Lung (tissue), 11 donors: ENCODE measurements at regions not wholly inside any gene's neighbourhood (a gene's known extent, or its start where the extent isn't known, plus 50 kb on each side); places are given as distances from the start of the nearest gene placed in this dataset.

Source experiments
- ATAC-seq: fragments of 200-7000 bp; cut with Tn5 transposase; one replicate; pipeline ENCODE4 v1.9.1; 2020; ENCODE audit warnings: moderate number of reproducible peaks; ENCODE audit not compliant: insufficient read depth, low FRiP score
- DNase-seq, 3 donors: peaks; one replicate each; pipeline ENCODE4 v3.0.0-alpha.2; 2013 to 2017
- H3K27ac ChIP-seq, 2 donors: one replicate each; pipeline ENCODE4 v1.5.1; 2013; ENCODE audit warnings: mild to moderate bottlenecking in 2 of 2, moderate library complexity in 2 of 2, control low read depth in 1 of 2, inconsistent platforms in 1 of 2, low read depth in 1 of 2, low read length in 1 of 2
- H3K27me3 ChIP-seq, 3 donors: one replicate each; pipeline ENCODE4 v1.5.1; 2013; ENCODE audit warnings: low read length in 2 of 3; ENCODE audit not compliant: control insufficient read depth in 3 of 3, insufficient read depth in 3 of 3
- H3K36me3 ChIP-seq, 4 donors: one replicate each; pipeline ENCODE4 v1.5.1; 2013; ENCODE audit warnings: low read length in 4 of 4, mild to moderate bottlenecking in 1 of 4, moderate library complexity in 1 of 4; ENCODE audit not compliant: control insufficient read depth in 4 of 4, insufficient read depth in 4 of 4
- H3K4me1 ChIP-seq, 5 donors: one replicate each; pipeline ENCODE4 v1.5.1; 2013; ENCODE audit warnings: low read length in 5 of 5, mild to moderate bottlenecking in 2 of 5, moderate library complexity in 1 of 5; ENCODE audit not compliant: control insufficient read depth in 5 of 5, insufficient read depth in 5 of 5
- H3K4me3 ChIP-seq: one replicate; pipeline ENCODE4 v1.5.1; 2013; ENCODE audit warnings: mild to moderate bottlenecking, control low read depth, moderate library complexity
- H3K9ac ChIP-seq, 2 donors: one replicate each; pipeline ENCODE4 v1.5.1; 2013; ENCODE audit warnings: low read length in 2 of 2, control low read depth in 1 of 2; ENCODE audit not compliant: insufficient read depth in 1 of 2
- H3K9me3 ChIP-seq, 4 donors: one replicate each; pipeline ENCODE4 v1.5.1; 2013; ENCODE audit warnings: low read length in 3 of 4, mild to moderate bottlenecking in 1 of 4, moderate library complexity in 1 of 4; ENCODE audit not compliant: control insufficient read depth in 4 of 4, insufficient read depth in 3 of 4
- CTCF ChIP-seq: IDR thresholded peaks from 2 replicates; pipeline ENCODE4 v1.5.1; 2012; ENCODE audit warnings: mild to moderate bottlenecking; ENCODE audit errors: control extremely low read depth, extremely low read depth
- WGBS, 2 donors: extraction: QIAGEN DNeasy Blood & Tissue Kit; methylation state at CpG; one replicate each; pipeline ENCODE4 v1.1.7; 2013; 5-methylcytosine and 5-hydroxymethylcytosine counted together
- donor health status: control.
- donor health status: control.
- donor health status: Bipolar disorder and iron deficiency.
- donor health status: healthy.
- donor health status: DM: yes; HTN: yes; CAD: no.

DNA sequence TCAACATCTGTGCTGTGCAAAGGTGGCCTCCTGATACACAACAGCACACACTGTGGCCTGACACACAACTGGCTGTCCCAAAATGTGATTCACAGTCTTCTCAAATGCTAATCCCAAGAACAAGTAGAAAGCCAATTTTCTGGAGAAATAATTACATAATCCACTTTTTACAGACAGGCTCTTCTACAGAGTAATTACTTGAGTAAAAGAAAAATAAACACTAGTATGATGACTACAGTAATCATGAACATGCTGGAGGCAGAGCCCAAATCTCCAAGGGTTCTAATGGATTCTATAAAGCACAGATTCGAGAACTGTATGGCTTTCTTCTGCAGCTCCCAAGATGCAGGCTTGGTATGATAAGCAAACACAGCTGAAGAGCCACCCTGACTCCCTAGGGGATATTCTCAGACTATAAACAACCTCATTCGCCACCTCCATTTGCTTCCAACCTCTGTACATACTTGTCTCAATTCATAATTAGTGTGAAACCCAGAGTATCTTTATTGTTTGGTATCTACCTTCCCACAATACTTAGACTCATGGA, 81.9 kb downstream of the SIPA1L2 start:
- 78 to 83% methylated on average over 2 of the region's 2 CpGs for WGBS, 2 donors
- Histone ChIP-seq H3K4me1 (peaks cover 6 to 32% (median 9%) of the 10 kb centered on the region in 5 donors), H3K27ac (no peak overlapping the region), H3K4me3 (no peak overlapping the region), H3K9ac (no peak overlapping the region), H3K9me3 (no peaks in the 10 kb centered on the region), H3K36me3 (peaks cover 0 to 2% (median 0%) of the 10 kb centered on the region in 4 donors), H3K27me3 (no peaks in the 10 kb centered on the region)
- ATAC-seq (no peak), DNase-seq (no peak)
- TF ChIP-seq CTCF: no peak

DNA sequence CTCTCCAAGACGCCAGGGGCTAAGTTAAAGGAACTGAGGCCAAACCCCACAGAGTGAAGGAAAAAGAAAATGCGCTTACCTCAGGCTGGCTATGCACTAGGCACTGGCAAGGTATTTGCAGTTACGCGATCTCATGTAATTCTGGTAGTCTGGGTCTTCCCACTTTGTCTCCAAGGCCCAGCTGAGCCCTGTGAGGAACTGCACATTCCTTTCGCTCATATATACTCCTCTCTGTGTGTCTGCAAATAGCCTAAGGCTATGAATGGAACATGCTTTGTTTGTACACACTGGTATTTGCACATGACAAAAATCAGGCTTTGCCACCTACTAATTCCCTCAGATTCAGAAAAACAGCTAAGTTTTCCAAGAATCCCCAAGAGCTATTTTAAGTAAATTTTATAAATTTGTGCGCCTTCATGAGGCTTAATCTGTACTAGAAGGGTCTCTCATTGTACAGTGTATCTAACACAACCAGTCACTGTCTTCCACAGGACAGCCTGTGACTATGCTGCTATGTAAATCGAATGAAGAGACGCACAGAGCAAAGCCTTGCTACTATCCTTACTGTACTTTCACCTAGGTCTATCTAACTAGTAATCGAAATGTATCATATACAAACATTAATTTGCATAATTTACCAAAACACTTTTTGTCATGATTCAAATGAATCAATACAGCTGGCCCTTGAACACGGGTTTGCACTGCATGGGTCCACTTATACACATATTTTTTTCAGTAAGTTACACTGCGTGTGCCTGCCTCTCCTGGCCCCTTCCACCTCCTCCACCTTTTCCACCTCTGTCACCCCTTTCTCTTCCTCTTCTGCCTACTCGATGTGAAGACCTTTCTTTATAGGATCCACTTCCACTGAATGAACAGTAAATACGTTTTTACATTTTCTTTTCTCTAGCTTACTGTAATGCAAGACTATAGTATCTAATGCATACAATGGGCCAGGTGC, 87.0 kb downstream of the SIPA1L2 start:
- H3K27me3 ChIP-seq: no peaks in the 10 kb centered on the region
- H3K4me1 ChIP-seq: peaks cover 0 to 28% (median 3%) of the 10 kb centered on the region in 5 donors
- no peaks in the 10 kb centered on the region for H3K9me3 ChIP-seq
- H3K36me3 ChIP-seq: no peaks in the 10 kb centered on the region
- 92 to 93% methylated on average over 13 of the region's 13 CpGs for WGBS, 2 donors
- DNase-seq (no peak), ATAC-seq (no peak)
- TF ChIP-seq CTCF: no peak
- H3K4me3 ChIP-seq: no peak overlapping the region
- no peak overlapping the region for H3K27ac ChIP-seq
- no peak overlapping the region for H3K9ac ChIP-seq

GRCh38 chr1:232538943-232539302, 91.0 kb downstream of the SIPA1L2 start:
- H3K9me3 ChIP-seq: no peaks in the 10 kb centered on the region

More at GRCh38 chr1:232538943-232539302, 91.0 kb downstream of the SIPA1L2 start:
- peak overlapping the region in 1 of 2 donors; percentile 74 for H3K27ac ChIP-seq
- no peaks in the 10 kb centered on the region for H3K27me3 ChIP-seq
- no peak for TF ChIP-seq CTCF
- ATAC-seq (no peak), DNase-seq (no peak)
- no peaks in the 10 kb centered on the region for H3K36me3 ChIP-seq
- peaks cover 0 to 27% (median 5%) of the 10 kb centered on the region in 5 donors for H3K4me1 ChIP-seq
- WGBS, 2 donors: 80 to 84% methylated on average over 5 of the region's 5 CpGs
- no peak overlapping the region for H3K4me3 ChIP-seq
- no peak overlapping the region for H3K9ac ChIP-seq
